ENCODE measurements at regions not wholly inside any gene's neighbourhood (a gene's known extent, or its start where the extent isn't known, plus 50 kb on each side); places are given as distances from the start of the nearest gene placed in this dataset.

- Histone ChIP-seq H3K56ac (ENCODE audit: insufficient read length, low read depth, low read length) (no peak overlapping the region), H3K9me3 (ENCODE audit: control insufficient read depth, low read depth, low read length) (no peaks in the 10 kb centered on the region), H2AK5ac (ENCODE audit: insufficient read length, low read length) (no peak overlapping the region), H3K23me2 (ENCODE audit: insufficient read length, low read depth, low read length, poor library complexity, severe bottlenecking) (no peaks in the 10 kb centered on the region), H3K4me2 (ENCODE audit: insufficient read depth, insufficient read length, low read length) (no peak overlapping the region), H3T11ph (ENCODE audit: low read length) (no peak overlapping the region), H3K79me1 (ENCODE audit: insufficient read depth, low read depth, low read length, poor library complexity, severe bottlenecking) (no peaks in the 10 kb centered on the region), H3K79me2 (ENCODE audit: insufficient read depth, low read length) (no peaks in the 10 kb centered on the region), H2BK20ac (ENCODE audit: low read depth, low read length, poor library complexity, severe bottlenecking) (no peak overlapping the region), H4K20me1 (ENCODE audit: control insufficient read depth, insufficient read depth, insufficient read length) (no peaks in the 10 kb centered on the region), H3K14ac (ENCODE audit: insufficient read depth, low read length) (no peak overlapping the region), H2BK12ac (ENCODE audit: insufficient read length, low read depth, low read length) (no peak overlapping the region), H2BK120ac (ENCODE audit: low read depth, low read length, poor library complexity, severe bottlenecking) (no peak overlapping the region), H4K8ac (replicated peaks; ENCODE audit: insufficient read length, low read depth, low read length) (no peak overlapping the region), H3K27me3 (ENCODE audit: insufficient read depth, low read length) (no peaks in the 10 kb centered on the region), H3K4me1 (ENCODE audit: insufficient read depth, low read length) (no peaks in the 10 kb centered on the region), H3K23ac (ENCODE audit: insufficient read length, low read depth, low read length) (no peak overlapping the region), H3K18ac (ENCODE audit: insufficient read length, low read depth, low read length) (no peak overlapping the region), H4K91ac (ENCODE audit: insufficient read length, low read depth, low read length) (no peak overlapping the region), H3K27ac (ENCODE audit: insufficient read length, low read depth, low read length) (no peak overlapping the region), H4K5ac (ENCODE audit: insufficient read length, low read depth, low read length) (no peak overlapping the region), H3K4ac (ENCODE audit: low read depth, low read length) (no peak overlapping the region), H2BK5ac (ENCODE audit: insufficient read length, low read length) (no peak overlapping the region), H3K9ac (ENCODE audit: extremely low read depth, insufficient read length, low read length) (no peak overlapping the region), H2BK15ac (ENCODE audit: low read depth, low read length) (no peak overlapping the region), H2AFZ (ENCODE audit: low read length) (no peak overlapping the region)
- no peaks in the 10 kb centered on the region for H3K27me3 Mint-ChIP-seq (ENCODE audit: low read depth)
- no peaks in the 10 kb centered on the region for H3K4me1 Mint-ChIP-seq
- no CpG with 5 or more reads among the region's 5 CpGs for WGBS (ENCODE audit: extremely low coverage, insufficient read length, low lambda C conversion rate)
- H3K36me3 Mint-ChIP-seq (ENCODE audit: insufficient read depth in 1 of 3, low read depth in 3 of 3): no peaks in the 10 kb centered on the region
- no peak for DNase-seq
- no peak for TF ChIP-seq CTCF (conservative IDR thresholded peaks at IDR 0.05)
- H3K4me3 Mint-ChIP-seq: no peak overlapping the region
- H3K9me3 Mint-ChIP-seq: no peaks in the 10 kb centered on the region
- no peak overlapping the region for H3K27ac Mint-ChIP-seq
Observed at GRCh38 chr20:55142932-55143331, 667.5 kb downstream of the DOK5 start.

Data from H9 (cell line).